ENCODE measurements at regions not wholly inside any gene's neighbourhood (a gene's known extent, or its start where the extent isn't known, plus 50 kb on each side); places are given as distances from the start of the nearest gene placed in this dataset.

DNA sequence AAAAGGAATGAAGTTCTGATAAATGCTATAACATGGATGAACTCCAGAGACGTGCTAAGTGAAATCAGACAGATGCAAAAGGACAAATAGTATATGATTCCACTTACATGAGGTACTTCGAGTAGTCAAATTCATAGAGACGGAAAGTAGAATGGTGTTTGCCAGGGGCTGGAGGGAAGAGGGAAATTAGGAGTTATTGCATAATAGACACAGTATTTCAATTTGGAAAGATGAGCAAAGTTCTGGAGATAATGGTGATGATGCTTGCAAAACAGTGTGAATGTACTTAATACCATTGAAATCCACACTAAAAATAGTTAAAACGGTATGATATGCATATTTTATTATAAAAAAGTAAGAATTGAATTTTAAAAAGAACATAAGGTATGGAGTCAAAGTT lies 84.9 kb upstream of the STXBP5 start:
- no peak overlapping the region for H3K27ac Mint-ChIP-seq
- H3K4me1 Mint-ChIP-seq: peaks cover 19% of the 10 kb centered on the region
- ChIA-PET POLR2A (no interaction called here), CTCF (no interaction called here)
- no peak for DNase-seq (ENCODE audit: low spot score)
- TF ChIP-seq MYBL2 (CRISPR knock-in tag; IDR thresholded peaks at IDR 0.05): no peak
- no peak for TF ChIP-seq NFYB (CRISPR knock-in tag; conservative IDR thresholded peaks at IDR 0.05; ENCODE audit: low read depth)
- TF ChIP-seq, protein P1, sequence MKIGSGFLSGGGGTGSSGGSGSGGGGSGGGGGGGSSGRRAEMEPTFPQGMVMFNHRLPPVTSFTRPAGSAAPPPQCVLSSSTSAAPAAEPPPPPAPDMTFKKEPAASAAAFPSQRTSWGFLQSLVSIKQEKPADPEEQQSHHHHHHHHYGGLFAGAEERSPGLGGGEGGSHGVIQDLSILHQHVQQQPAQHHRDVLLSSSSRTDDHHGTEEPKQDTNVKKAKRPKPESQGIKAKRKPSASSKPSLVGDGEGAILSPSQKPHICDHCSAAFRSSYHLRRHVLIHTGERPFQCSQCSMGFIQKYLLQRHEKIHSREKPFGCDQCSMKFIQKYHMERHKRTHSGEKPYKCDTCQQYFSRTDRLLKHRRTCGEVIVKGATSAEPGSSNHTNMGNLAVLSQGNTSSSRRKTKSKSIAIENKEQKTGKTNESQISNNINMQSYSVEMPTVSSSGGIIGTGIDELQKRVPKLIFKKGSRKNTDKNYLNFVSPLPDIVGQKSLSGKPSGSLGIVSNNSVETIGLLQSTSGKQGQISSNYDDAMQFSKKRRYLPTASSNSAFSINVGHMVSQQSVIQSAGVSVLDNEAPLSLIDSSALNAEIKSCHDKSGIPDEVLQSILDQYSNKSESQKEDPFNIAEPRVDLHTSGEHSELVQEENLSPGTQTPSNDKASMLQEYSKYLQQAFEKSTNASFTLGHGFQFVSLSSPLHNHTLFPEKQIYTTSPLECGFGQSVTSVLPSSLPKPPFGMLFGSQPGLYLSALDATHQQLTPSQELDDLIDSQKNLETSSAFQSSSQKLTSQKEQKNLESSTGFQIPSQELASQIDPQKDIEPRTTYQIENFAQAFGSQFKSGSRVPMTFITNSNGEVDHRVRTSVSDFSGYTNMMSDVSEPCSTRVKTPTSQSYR (CRISPR knock-in tag; IDR thresholded peaks at IDR 0.05): no peak
- TF ChIP-seq, protein P2, sequence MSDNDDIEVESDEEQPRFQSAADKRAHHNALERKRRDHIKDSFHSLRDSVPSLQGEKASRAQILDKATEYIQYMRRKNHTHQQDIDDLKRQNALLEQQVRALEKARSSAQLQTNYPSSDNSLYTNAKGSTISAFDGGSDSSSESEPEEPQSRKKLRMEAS (CRISPR knock-in tag; IDR thresholded peaks at IDR 0.05): no peak
- TF ChIP-seq, protein P3, sequence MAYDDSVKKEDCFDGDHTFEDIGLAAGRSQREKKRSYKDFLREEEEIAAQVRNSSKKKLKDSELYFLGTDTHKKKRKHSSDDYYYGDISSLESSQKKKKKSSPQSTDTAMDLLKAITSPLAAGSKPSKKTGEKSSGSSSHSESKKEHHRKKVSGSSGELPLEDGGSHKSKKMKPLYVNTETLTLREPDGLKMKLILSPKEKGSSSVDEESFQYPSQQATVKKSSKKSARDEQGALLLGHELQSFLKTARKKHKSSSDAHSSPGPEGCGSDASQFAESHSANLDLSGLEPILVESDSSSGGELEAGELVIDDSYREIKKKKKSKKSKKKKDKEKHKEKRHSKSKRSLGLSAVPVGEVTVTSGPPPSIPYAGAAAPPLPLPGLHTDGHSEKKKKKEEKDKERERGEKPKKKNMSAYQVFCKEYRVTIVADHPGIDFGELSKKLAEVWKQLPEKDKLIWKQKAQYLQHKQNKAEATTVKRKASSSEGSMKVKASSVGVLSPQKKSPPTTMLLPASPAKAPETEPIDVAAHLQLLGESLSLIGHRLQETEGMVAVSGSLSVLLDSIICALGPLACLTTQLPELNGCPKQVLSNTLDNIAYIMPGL (CRISPR knock-in tag; IDR thresholded peaks at IDR 0.05): no peak
- TF ChIP-seq, protein P4, sequence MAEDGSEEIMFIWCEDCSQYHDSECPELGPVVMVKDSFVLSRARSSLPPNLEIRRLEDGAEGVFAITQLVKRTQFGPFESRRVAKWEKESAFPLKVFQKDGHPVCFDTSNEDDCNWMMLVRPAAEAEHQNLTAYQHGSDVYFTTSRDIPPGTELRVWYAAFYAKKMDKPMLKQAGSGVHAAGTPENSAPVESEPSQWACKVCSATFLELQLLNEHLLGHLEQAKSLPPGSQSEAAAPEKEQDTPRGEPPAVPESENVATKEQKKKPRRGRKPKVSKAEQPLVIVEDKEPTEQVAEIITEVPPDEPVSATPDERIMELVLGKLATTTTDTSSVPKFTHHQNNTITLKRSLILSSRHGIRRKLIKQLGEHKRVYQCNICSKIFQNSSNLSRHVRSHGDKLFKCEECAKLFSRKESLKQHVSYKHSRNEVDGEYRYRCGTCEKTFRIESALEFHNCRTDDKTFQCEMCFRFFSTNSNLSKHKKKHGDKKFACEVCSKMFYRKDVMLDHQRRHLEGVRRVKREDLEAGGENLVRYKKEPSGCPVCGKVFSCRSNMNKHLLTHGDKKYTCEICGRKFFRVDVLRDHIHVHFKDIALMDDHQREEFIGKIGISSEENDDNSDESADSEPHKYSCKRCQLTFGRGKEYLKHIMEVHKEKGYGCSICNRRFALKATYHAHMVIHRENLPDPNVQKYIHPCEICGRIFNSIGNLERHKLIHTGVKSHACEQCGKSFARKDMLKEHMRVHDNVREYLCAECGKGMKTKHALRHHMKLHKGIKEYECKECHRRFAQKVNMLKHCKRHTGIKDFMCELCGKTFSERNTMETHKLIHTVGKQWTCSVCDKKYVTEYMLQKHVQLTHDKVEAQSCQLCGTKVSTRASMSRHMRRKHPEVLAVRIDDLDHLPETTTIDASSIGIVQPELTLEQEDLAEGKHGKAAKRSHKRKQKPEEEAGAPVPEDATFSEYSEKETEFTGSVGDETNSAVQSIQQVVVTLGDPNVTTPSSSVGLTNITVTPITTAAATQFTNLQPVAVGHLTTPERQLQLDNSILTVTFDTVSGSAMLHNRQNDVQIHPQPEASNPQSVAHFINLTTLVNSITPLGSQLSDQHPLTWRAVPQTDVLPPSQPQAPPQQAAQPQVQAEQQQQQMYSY (CRISPR knock-in tag; IDR thresholded peaks at IDR 0.05): no peak
- TF ChIP-seq, protein P5, sequence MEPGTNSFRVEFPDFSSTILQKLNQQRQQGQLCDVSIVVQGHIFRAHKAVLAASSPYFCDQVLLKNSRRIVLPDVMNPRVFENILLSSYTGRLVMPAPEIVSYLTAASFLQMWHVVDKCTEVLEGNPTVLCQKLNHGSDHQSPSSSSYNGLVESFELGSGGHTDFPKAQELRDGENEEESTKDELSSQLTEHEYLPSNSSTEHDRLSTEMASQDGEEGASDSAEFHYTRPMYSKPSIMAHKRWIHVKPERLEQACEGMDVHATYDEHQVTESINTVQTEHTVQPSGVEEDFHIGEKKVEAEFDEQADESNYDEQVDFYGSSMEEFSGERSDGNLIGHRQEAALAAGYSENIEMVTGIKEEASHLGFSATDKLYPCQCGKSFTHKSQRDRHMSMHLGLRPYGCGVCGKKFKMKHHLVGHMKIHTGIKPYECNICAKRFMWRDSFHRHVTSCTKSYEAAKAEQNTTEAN (CRISPR knock-in tag; IDR thresholded peaks at IDR 0.05): no peak
- no peak for TF ChIP-seq NR2C2 (CRISPR knock-in tag; IDR thresholded peaks at IDR 0.05)
- no peak for TF ChIP-seq JAZF1 (CRISPR knock-in tag; IDR thresholded peaks at IDR 0.05)
- no peak for TF ChIP-seq ZNF232 (CRISPR knock-in tag; IDR thresholded peaks at IDR 0.05)
- TF ChIP-seq TP53 (CRISPR knock-in tag; IDR thresholded peaks at IDR 0.05): no peak
- TF ChIP-seq HMGA2 (CRISPR knock-in tag; IDR thresholded peaks at IDR 0.05): no peak
- TF ChIP-seq, protein P6, sequence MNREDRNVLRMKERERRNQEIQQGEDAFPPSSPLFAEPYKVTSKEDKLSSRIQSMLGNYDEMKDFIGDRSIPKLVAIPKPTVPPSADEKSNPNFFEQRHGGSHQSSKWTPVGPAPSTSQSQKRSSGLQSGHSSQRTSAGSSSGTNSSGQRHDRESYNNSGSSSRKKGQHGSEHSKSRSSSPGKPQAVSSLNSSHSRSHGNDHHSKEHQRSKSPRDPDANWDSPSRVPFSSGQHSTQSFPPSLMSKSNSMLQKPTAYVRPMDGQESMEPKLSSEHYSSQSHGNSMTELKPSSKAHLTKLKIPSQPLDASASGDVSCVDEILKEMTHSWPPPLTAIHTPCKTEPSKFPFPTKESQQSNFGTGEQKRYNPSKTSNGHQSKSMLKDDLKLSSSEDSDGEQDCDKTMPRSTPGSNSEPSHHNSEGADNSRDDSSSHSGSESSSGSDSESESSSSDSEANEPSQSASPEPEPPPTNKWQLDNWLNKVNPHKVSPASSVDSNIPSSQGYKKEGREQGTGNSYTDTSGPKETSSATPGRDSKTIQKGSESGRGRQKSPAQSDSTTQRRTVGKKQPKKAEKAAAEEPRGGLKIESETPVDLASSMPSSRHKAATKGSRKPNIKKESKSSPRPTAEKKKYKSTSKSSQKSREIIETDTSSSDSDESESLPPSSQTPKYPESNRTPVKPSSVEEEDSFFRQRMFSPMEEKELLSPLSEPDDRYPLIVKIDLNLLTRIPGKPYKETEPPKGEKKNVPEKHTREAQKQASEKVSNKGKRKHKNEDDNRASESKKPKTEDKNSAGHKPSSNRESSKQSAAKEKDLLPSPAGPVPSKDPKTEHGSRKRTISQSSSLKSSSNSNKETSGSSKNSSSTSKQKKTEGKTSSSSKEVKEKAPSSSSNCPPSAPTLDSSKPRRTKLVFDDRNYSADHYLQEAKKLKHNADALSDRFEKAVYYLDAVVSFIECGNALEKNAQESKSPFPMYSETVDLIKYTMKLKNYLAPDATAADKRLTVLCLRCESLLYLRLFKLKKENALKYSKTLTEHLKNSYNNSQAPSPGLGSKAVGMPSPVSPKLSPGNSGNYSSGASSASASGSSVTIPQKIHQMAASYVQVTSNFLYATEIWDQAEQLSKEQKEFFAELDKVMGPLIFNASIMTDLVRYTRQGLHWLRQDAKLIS (CRISPR knock-in tag; IDR thresholded peaks at IDR 0.05; ENCODE audit: borderline replicate concordance): no peak
- TF ChIP-seq, protein P7, sequence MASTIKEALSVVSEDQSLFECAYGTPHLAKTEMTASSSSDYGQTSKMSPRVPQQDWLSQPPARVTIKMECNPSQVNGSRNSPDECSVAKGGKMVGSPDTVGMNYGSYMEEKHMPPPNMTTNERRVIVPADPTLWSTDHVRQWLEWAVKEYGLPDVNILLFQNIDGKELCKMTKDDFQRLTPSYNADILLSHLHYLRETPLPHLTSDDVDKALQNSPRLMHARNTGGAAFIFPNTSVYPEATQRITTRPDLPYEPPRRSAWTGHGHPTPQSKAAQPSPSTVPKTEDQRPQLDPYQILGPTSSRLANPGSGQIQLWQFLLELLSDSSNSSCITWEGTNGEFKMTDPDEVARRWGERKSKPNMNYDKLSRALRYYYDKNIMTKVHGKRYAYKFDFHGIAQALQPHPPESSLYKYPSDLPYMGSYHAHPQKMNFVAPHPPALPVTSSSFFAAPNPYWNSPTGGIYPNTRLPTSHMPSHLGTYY (CRISPR knock-in tag; IDR thresholded peaks at IDR 0.05): no peak
- H3K36me3 Mint-ChIP-seq: peaks cover 3% of the 10 kb centered on the region
- H3K4me3 Mint-ChIP-seq: no peak overlapping the region
- H3K27me3 Mint-ChIP-seq (ENCODE audit: low read depth): no peaks in the 10 kb centered on the region
- peaks cover 17% of the 10 kb centered on the region for H3K9me3 Mint-ChIP-seq
- ATAC-seq: no peak

Measured in WTC11 (cell line).